ENCODE measurements at regions not wholly inside any gene's neighbourhood (a gene's known extent, or its start where the extent isn't known, plus 50 kb on each side); places are given as distances from the start of the nearest gene placed in this dataset.
"Not testable (repeated sequence)": the region's sequence is repeated elsewhere in the genome, so short reads cannot be mapped to it uniquely, and the experiment has no call there.

DNA sequence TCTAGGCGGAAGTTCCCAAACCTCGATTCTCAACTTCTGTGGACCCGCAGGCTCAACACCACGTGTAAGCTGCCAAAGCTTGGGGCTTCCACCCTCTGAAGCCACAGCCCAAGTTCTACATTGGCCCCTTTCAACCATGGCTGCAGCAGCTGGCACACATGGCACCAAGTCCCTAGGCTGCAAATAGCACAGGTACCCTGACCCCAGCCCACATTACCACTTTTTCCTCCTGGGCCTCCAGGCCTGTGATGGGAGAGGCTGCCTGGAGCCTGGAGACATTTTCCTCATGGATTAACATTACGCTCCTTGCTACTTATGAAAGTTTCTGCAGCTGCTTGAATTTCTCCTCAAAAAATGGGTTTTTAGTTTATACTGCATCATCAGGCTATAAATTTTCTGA, 479.5 kb downstream of the PCDH7 start:
- ATAC-seq: no peak

DNA sequence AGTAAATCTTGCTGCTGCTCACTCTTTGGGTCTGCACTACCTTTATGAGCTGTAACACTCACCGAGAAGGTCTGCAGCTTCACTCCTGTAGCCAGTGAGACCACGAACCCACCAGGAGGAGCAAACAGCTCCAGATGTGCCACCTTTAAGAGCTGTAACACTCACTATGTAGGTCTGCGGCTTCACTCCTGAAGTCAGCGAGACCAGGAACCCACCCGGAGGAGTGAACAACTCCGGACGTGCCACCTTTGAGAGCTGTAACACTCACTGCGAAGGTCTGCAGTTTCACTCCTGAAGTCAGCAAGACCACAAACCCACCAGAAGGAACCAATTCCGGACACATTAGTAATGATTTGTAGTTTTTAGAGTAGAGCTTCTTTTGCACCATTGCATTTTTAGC, 481.9 kb downstream of the PCDH7 start:
- ATAC-seq: not testable (repeated sequence)

DNA sequence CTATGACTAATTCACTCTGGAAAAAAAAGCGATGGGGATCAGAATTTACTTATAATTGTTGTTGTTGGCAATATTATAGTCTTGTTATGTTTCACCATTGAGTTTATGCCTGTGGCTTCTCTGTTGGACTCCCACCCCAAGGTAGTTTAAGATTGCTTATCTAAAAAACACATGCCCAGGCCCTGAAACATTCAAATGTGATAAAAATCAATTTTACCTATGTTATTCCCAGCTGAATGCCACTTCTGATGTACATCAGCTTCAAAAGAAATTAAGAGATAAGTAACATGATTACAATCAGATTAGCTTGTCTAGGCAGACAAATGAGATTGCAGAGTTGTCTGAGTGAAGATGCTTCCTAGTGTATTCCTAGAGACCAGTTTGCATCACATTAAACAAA, 484.7 kb downstream of the PCDH7 start:
- no peak for ATAC-seq

DNA sequence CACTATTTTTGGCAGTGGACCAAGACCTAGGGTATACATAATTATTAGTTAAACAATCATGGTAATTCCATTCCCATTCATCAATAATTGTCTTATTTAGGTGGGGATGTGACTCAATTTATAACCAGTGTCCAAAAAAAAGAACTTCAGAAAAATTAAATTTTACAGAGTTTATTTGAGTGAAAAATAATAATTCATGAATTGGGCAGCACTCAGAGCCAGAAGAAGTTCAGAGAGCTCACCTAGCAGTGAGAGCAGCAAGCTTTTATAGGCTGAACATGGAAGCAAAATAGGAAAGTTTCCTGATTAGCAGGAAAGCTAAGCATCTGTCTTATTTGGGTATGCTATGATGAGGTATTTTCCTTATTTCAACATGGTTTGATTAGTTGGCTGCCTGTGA, 500.8 kb downstream of the PCDH7 start:
- ATAC-seq: no peak

- ATAC-seq: no peak
Measured at GRCh38 chr4:31228068-31228467, 507.9 kb downstream of the PCDH7 start.

GRCh38 chr4:31230594-31230993, 510.4 kb downstream of the PCDH7 start:
- ATAC-seq: no peak

GRCh38 chr4:31234494-31234893, 514.3 kb downstream of the PCDH7 start:
- no peak for ATAC-seq

DNA sequence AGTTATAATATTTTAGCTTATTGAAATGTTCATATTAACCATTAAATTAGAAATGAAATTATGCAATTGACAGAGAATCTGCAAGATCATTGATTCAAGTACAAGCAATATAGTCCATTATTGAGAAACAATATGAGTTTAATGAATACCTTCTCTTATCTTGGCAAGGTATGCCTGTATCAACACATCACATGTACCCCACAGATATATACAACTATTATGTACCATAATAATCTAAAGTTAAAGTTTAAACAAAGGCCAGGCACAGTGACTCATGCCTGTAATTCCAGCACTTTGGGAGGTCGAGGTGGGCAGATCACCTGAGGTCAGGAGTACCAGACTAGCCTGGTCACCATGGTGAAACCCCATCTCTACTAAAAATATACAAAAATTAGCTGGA, 514.7 kb downstream of the PCDH7 start:
- ATAC-seq: no peak

- ATAC-seq: no peak
Measured at GRCh38 chr4:31236020-31236638, 516.0 kb downstream of the PCDH7 start.

- ATAC-seq: no peak
Measured at GRCh38 chr4:31236639-31237173, 516.5 kb downstream of the PCDH7 start.

DNA sequence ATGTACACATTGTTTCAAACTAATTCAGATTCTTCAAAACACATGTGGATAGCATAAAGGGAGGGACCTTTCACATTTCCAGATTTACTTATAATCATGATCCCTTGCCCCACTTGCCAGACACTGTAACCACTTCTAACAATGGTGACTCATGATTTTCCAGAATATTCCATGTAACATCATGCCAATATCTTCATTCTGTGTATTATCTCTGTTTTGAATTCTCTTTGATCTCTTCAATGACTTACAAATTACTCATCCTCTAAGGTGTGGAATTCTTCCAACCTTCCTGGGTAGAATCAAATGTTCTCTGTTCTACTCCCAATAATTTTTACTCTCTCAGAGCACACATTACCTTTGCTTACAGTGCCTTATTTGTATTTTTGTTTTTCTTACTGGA, 517.1 kb downstream of the PCDH7 start:
- ATAC-seq: no peak

DNA sequence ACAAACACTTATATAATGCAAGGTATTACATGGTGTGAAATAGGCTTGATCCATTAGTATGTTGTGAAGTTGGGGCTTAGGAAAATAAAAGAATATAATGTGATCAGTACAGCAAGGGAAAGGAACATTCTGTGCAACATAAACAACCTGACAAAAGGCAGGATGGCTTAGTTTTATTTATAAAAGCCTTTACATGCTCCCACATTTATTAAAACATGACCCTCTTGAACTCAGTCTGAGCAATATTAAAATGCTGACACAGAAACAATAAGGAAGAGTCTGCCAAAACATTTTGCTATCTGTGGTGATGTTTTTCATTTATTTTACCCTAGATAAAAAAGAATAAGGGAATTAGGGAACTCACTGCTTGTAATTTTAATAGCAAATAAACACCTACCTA, 519.7 kb downstream of the PCDH7 start:
- no peak for ATAC-seq

- ATAC-seq: no peak
Measured at GRCh38 chr4:31241504-31242106, 521.4 kb downstream of the PCDH7 start.

- no peak for ATAC-seq
Measured at GRCh38 chr4:31246856-31247255, 526.7 kb downstream of the PCDH7 start.

DNA sequence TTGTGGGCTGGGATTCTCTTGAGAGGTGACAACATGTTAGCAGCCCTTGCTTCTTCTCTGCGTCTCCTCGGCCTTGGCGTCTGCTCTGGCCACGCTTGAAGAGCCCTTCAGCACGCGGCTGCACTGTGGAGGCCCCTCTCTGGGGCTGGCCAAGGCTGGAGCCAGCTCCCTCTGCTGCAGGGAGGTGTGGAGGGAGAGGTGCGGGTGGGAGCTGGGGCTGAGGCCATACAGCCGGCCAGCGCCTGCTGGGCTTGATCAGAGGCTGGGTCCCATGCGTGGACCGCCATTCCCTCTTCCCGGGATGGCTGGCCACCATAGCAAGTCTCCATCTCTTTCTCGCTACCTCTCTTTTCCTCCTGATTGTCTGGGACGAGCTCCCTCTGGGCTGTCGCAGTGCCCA, 539.0 kb downstream of the PCDH7 start:
- no peak for ATAC-seq

GRCh38 chr4:31261632-31262031, 541.5 kb downstream of the PCDH7 start:
- ATAC-seq: no peak

DNA sequence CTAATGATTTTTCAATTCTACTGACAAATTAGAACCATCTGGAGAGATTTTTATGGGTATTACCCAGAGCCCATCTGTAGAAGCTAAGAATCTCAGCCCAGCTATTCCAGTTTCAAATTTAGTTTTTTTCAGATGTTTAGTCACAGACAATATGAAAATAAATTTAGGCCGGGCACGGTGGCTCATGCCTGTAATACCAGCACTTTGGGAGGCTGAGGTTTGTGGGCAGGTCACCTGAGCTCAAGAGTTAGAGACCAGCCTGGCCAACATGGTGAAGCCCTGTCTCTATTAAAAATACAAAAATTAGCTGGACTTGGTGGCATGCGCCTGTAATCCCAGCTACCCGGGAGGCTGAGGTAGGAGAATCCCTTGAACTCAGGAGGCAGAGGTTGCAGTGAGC, 545.9 kb downstream of the PCDH7 start:
- ATAC-seq: not testable (repeated sequence)

GRCh38 chr4:31272331-31273061, 552.3 kb downstream of the PCDH7 start:
- ATAC-seq: no peak

GRCh38 chr4:31275906-31276305, 555.7 kb downstream of the PCDH7 start:
- no peak for ATAC-seq

DNA sequence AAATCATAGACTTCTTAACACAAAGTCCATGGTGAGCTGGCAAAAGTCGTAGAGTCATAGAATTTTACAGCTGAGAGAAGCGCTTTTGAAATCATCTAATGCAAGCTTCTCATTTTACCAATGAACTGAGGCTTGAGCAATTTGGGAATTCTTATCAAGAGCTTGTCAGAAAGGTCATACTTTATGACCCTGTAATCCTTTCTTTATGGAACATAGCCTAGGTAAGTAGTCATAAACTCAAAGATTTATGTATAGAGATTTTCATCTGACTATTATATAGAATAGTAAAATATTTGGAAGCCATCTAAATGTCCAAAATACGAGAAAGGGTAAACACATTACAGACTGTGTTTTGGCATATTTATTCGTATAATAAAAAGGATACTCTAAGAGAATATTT, 563.5 kb downstream of the PCDH7 start:
- ATAC-seq: no peak

DNA sequence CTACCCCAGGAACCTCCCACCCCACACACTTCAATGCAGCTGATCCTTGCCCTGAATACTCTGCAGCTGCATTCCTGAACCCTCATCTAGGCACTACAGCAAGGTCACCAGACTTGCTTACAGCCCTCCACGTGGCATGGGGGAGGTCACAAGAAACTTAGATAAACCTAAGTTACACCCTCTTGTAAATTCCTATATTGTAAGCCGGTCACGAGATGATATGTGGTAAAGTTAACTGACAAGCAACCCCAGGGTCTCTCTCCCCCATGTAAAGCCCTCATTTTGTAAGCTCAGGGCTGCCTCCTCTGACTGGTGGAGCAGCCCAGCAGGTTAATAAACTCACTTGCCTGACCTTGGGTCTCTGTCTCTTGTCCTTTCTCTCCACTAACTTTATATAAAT, 570.7 kb downstream of the PCDH7 start:
- ATAC-seq: no peak

GRCh38 chr4:31291238-31291637, 571.1 kb downstream of the PCDH7 start:
- no peak for ATAC-seq

- ATAC-seq: no peak
Measured at GRCh38 chr4:31294655-31295480, 574.7 kb downstream of the PCDH7 start.
